ENCODE measurements at regions not wholly inside any gene's neighbourhood (a gene's known extent, or its start where the extent isn't known, plus 50 kb on each side); places are given as distances from the start of the nearest gene placed in this dataset.

GRCh38 chr6:128659276-128659675 lies 138.9 kb upstream of the PTPRK start:
- H3K4me3 Mint-ChIP-seq = no peak overlapping the region
- H3K23ac ChIP-seq (ENCODE audit: insufficient read length, low read depth, low read length) = no peak overlapping the region
- no peak overlapping the region for H2BK5ac ChIP-seq (ENCODE audit: insufficient read length, low read length)
- H3K4me1 ChIP-seq (ENCODE audit: insufficient read depth, low read length) = no peaks in the 10 kb centered on the region
- H2BK15ac ChIP-seq (ENCODE audit: low read depth, low read length) = no peak overlapping the region
- no peaks in the 10 kb centered on the region for H3K4me1 Mint-ChIP-seq
- no peak overlapping the region for H4K91ac ChIP-seq (ENCODE audit: insufficient read length, low read depth, low read length)
- H3K27me3 ChIP-seq (ENCODE audit: insufficient read depth, low read length) = no peaks in the 10 kb centered on the region
- H4K5ac ChIP-seq (ENCODE audit: insufficient read length, low read depth, low read length) = no peak overlapping the region
- no peak overlapping the region for H3K4me2 ChIP-seq (ENCODE audit: insufficient read depth, insufficient read length, low read length)
- no peak overlapping the region for H2AFZ ChIP-seq (ENCODE audit: low read length)
- no CpG with 5 or more reads among the region's 1 CpG for WGBS (ENCODE audit: extremely low coverage, insufficient read length, low lambda C conversion rate)
- DNase-seq = no peak
- H3K27ac Mint-ChIP-seq = 0 out of 7 replicates have a peak overlapping the region, but pooled peaks of 1 of the 3 experiments have one; percentile 27
- no peak overlapping the region for H3T11ph ChIP-seq (ENCODE audit: low read length)
- no peaks in the 10 kb centered on the region for H3K79me1 ChIP-seq (ENCODE audit: insufficient read depth, low read depth, low read length, poor library complexity, severe bottlenecking)
- H2BK20ac ChIP-seq (ENCODE audit: low read depth, low read length, poor library complexity, severe bottlenecking) = no peak overlapping the region
- no peaks in the 10 kb centered on the region for H3K9me3 Mint-ChIP-seq
- no peaks in the 10 kb centered on the region for H3K23me2 ChIP-seq (ENCODE audit: insufficient read length, low read depth, low read length, poor library complexity, severe bottlenecking)
- no peak overlapping the region for H2BK12ac ChIP-seq (ENCODE audit: insufficient read length, low read depth, low read length)
- no peaks in the 10 kb centered on the region for H3K27me3 Mint-ChIP-seq (ENCODE audit: low read depth)
- no peaks in the 10 kb centered on the region for H3K79me2 ChIP-seq (ENCODE audit: insufficient read depth, low read length)
- no peak for TF ChIP-seq CTCF (conservative IDR thresholded peaks at IDR 0.05)
- no peak overlapping the region for H3K56ac ChIP-seq (ENCODE audit: insufficient read length, low read depth, low read length)
- H4K20me1 ChIP-seq (ENCODE audit: control insufficient read depth, insufficient read depth, insufficient read length) = no peaks in the 10 kb centered on the region
- no peak overlapping the region for H3K18ac ChIP-seq (ENCODE audit: insufficient read length, low read depth, low read length)
- no peak overlapping the region for H3K4ac ChIP-seq (ENCODE audit: low read depth, low read length)
- H3K36me3 Mint-ChIP-seq (ENCODE audit: insufficient read depth in 1 of 3, low read depth in 3 of 3) = no peaks in the 10 kb centered on the region
- H3K9me3 ChIP-seq (ENCODE audit: control insufficient read depth, low read depth, low read length) = no peaks in the 10 kb centered on the region
- H2AK5ac ChIP-seq (ENCODE audit: insufficient read length, low read length) = no peak overlapping the region
- no peak overlapping the region for H2BK120ac ChIP-seq (ENCODE audit: low read depth, low read length, poor library complexity, severe bottlenecking)
- H3K9ac ChIP-seq (ENCODE audit: extremely low read depth, insufficient read length, low read length) = no peak overlapping the region
- no peak overlapping the region for H3K14ac ChIP-seq (ENCODE audit: insufficient read depth, low read length)
- H3K27ac ChIP-seq (ENCODE audit: insufficient read length, low read depth, low read length) = no peak overlapping the region
- H4K8ac ChIP-seq (replicated peaks; ENCODE audit: insufficient read length, low read depth, low read length) = no peak overlapping the region
